Upper lobe of left lung (tissue), 6 donors: ENCODE measurements at regions not wholly inside any gene's neighbourhood (a gene's known extent, or its start where the extent isn't known, plus 50 kb on each side); places are given as distances from the start of the nearest gene placed in this dataset.
"Not testable (repeated sequence)": the region's sequence is repeated elsewhere in the genome, so short reads cannot be mapped to it uniquely, and the experiment has no call there.

Source experiments
- ATAC-seq, 2 donors: fragments of 200-7000 bp; cut with Tn5 transposase; one replicate each; pipeline ENCODE4 v1.9.1; 2022; ENCODE audit warnings: mild to moderate bottlenecking in 2 of 2, moderate library complexity in 2 of 2; ENCODE audit not compliant: low FRiP score in 2 of 2
- DNase-seq, 2 donors: peaks; one replicate each; pipeline ENCODE4 v3.0.0-alpha.2; 2019 to 2020
- H3K27ac ChIP-seq, 4 donors: fragments of 200-600 bp; sonication (generic); one replicate each; pipeline ENCODE4 v1.5.1; 2016 to 2019
- H3K27me3 ChIP-seq, 4 donors: fragments of 200-600 bp; sonication (generic); one replicate each; pipeline ENCODE4 v1.5.1; 2017 to 2019
- H3K36me3 ChIP-seq, 4 donors: fragments of 200-600 bp; sonication (generic); one replicate each; pipeline ENCODE4 v1.5.1; 2016 to 2019
- H3K4me1 ChIP-seq, 4 donors: fragments of 200-600 bp; sonication (generic); one replicate each; pipeline ENCODE4 v1.5.1; 2018 to 2019
- H3K4me3 ChIP-seq, 4 donors: fragments of 200-600 bp; sonication (generic); one replicate each; pipeline ENCODE4 v1.5.1; 2017 to 2019; ENCODE audit warnings: mild to moderate bottlenecking in 2 of 4, moderate library complexity in 1 of 4
- H3K9me3 ChIP-seq, 4 donors: fragments of 200-600 bp; sonication (generic); one replicate each; pipeline ENCODE4 v1.5.1; 2018 to 2019
- EP300 ChIP-seq, 4 donors: sonication (generic); formaldehyde crosslinking; IDR thresholded peaks; one replicate each; pipeline ENCODE4 v1.5.1; 2017; ENCODE audit warnings: antibody characterized with exemption in 4 of 4, control low read depth in 2 of 4
- POLR2A ChIP-seq, 4 donors: fragments of 450-650 bp; IDR thresholded peaks; one replicate each; pipeline ENCODE4 v1.5.1; 2016 to 2017; ENCODE audit warnings: antibody characterized with exemption in 4 of 4, mild to moderate bottlenecking in 2 of 4
- POLR2AphosphoS5 ChIP-seq, 2 donors: sonication (generic); formaldehyde crosslinking; IDR thresholded peaks; one replicate each; pipeline ENCODE4 v1.5.1; 2017; ENCODE audit warnings: antibody characterized with exemption in 2 of 2
- WGBS, 2 donors: methylation state at CpG; one replicate each; pipeline ENCODE4 v1.1.5; 2017 to 2018; 5-methylcytosine and 5-hydroxymethylcytosine counted together
- small RNA-seq, 4 donors: library from RNA; depleted of rRNA; stranded (forward); fragments of <200 nt; gene quantifications; one replicate each; pipeline ENCODE3, GENCODE V24; 2016
- TF ChIP-seq, protein P1 (sequence below), 6 experiments: fragments of 450-650 bp in 4 of 6; fragments of 200-600 bp in 2 of 6; sonication (generic) in 2 of 6; IDR thresholded peaks; one replicate each; pipeline ENCODE4 v1.5.1; 2016 to 2019; ENCODE audit warnings: antibody characterized with exemption in 6 of 6
- donor health status: DM: no; HTN: no; CAD: no; lungs with moderate emphysema.
- donor health status: DM: no; HTN: yes; CAD: no; lungs with severe emphysema.

- DNase-seq (no peak), ATAC-seq (no peak)
- TF ChIP-seq POLR2A (IDR thresholded peaks at IDR 0.05), result no peak
- no peaks in the 10 kb centered on the region for H3K9me3 ChIP-seq
- 76 to 92% methylated on average over 3 of the region's 3 CpGs for WGBS, 2 donors
- H3K27ac ChIP-seq, result no peak overlapping the region
- H3K4me3 ChIP-seq, result no peak overlapping the region
- H3K4me1 ChIP-seq, result no peaks in the 10 kb centered on the region
- no peaks in the 10 kb centered on the region for H3K27me3 ChIP-seq
- H3K36me3 ChIP-seq, result no peaks in the 10 kb centered on the region
Measured at GRCh38 chr12:25311506-25311905, 60.8 kb upstream of the KRAS start.

- not testable (repeated sequence) for H3K4me1 ChIP-seq, H3K27me3 ChIP-seq, H3K9me3 ChIP-seq, H3K27ac ChIP-seq, DNase-seq, H3K4me3 ChIP-seq, ATAC-seq, H3K36me3 ChIP-seq
- 93 to 94% methylated on average over 2 of the region's 2 CpGs for WGBS, 2 donors
Measured at GRCh38 chr12:25310071-25310470, 59.3 kb upstream of the KRAS start.

- H3K4me1 ChIP-seq, result no peaks in the 10 kb centered on the region
- H3K27ac ChIP-seq, result no peak overlapping the region
- no peaks in the 10 kb centered on the region for H3K27me3 ChIP-seq
- no peaks in the 10 kb centered on the region for H3K9me3 ChIP-seq
- no peak overlapping the region for H3K4me3 ChIP-seq
- DNase-seq, result no peak
- TF ChIP-seq EP300 (IDR thresholded peaks at IDR 0.05) (no peak), POLR2A (IDR thresholded peaks at IDR 0.05) (no peak), POLR2AphosphoS5 (IDR thresholded peaks at IDR 0.05) (no peak)
- TF ChIP-seq, protein P1, sequence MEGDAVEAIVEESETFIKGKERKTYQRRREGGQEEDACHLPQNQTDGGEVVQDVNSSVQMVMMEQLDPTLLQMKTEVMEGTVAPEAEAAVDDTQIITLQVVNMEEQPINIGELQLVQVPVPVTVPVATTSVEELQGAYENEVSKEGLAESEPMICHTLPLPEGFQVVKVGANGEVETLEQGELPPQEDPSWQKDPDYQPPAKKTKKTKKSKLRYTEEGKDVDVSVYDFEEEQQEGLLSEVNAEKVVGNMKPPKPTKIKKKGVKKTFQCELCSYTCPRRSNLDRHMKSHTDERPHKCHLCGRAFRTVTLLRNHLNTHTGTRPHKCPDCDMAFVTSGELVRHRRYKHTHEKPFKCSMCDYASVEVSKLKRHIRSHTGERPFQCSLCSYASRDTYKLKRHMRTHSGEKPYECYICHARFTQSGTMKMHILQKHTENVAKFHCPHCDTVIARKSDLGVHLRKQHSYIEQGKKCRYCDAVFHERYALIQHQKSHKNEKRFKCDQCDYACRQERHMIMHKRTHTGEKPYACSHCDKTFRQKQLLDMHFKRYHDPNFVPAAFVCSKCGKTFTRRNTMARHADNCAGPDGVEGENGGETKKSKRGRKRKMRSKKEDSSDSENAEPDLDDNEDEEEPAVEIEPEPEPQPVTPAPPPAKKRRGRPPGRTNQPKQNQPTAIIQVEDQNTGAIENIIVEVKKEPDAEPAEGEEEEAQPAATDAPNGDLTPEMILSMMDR (IDR thresholded peaks at IDR 0.05), result no peak
- ATAC-seq, result no peak
- no peaks in the 10 kb centered on the region for H3K36me3 ChIP-seq
- WGBS, 2 donors, result 84 to 95% methylated on average over 1 of the region's 1 CpG
Measured at GRCh38 chr12:25308756-25309155, 58.0 kb upstream of the KRAS start.

- Histone ChIP-seq H3K36me3 (no peaks in the 10 kb centered on the region), H3K27ac (no peak overlapping the region), H3K4me3 (no peak overlapping the region), H3K27me3 (no peaks in the 10 kb centered on the region), H3K4me1 (no peaks in the 10 kb centered on the region), H3K9me3 (no peaks in the 10 kb centered on the region)
- ATAC-seq (no peak), DNase-seq (no peak)
- 57 to 59% methylated on average over 1 of the region's 1 CpG for WGBS, 2 donors
- TF ChIP-seq EP300 (IDR thresholded peaks at IDR 0.05) (no peak), POLR2A (IDR thresholded peaks at IDR 0.05) (no peak), POLR2AphosphoS5 (IDR thresholded peaks at IDR 0.05) (no peak)
- TF ChIP-seq, protein P1 (IDR thresholded peaks at IDR 0.05), result no peak
Measured at GRCh38 chr12:25307818-25308217, 57.1 kb upstream of the KRAS start.

DNA sequence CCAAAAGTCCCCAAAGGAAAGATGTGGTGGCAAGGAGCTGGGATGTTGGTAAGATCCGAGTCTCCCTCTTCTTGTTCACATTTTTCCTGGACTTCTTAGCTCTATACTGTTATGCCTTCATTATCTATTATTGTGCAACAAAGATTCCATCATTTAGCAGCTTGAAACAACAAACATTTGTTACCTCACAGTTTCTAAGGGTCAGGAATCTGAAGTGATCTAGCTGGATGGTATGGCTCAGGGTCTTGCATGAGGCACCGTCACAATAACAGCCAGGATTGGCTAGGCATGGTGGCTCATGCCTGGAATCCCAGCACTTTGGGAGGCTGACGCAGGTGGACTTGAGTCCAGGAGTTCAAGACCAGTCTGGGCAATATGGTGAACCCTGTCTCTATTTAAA, 51.1 kb upstream of the KRAS start:
- H3K27me3 ChIP-seq, result no peaks in the 10 kb centered on the region
- H3K9me3 ChIP-seq, result no peaks in the 10 kb centered on the region
- no peaks in the 10 kb centered on the region for H3K4me1 ChIP-seq
- no peaks in the 10 kb centered on the region for H3K36me3 ChIP-seq
- TF ChIP-seq EP300 (IDR thresholded peaks at IDR 0.05) (no peak), POLR2A (IDR thresholded peaks at IDR 0.05) (no peak), POLR2AphosphoS5 (IDR thresholded peaks at IDR 0.05) (no peak)
- TF ChIP-seq, protein P1 (IDR thresholded peaks at IDR 0.05), result no peak
- no peak for DNase-seq
- H3K27ac ChIP-seq, result no peak overlapping the region
- no peak overlapping the region for H3K4me3 ChIP-seq
- WGBS, 2 donors, result 70 to 84% methylated on average over 3 of the region's 3 CpGs
- no peak for ATAC-seq

Small RNA genes in the stretch of these regions (small RNA-seq; reads per million reads assigned to genes)
- gene AC092451.1, result 0 reads per million in 4 donors
- 0 to 0.11 (median 0.03) reads per million in 4 donors for gene RNU4-67P
